HG02610 (cell line): ENCODE measurements at regions not wholly inside any gene's neighbourhood (a gene's known extent, or its start where the extent isn't known, plus 50 kb on each side); places are given as distances from the start of the nearest gene placed in this dataset.

Source experiments
- ATAC-seq: cut with Tn5 transposase; IDR thresholded peaks from one replicate; pipeline ENCODE4 v1.9.1; 2021; ENCODE audit warnings: mild to moderate bottlenecking, moderate library complexity; ENCODE audit not compliant: unreplicated experiment

GRCh38 chr13:73245246-73245645, 186.4 kb downstream of the KLF5 start:
- no peak for ATAC-seq

- ATAC-seq = no peak
Observed at GRCh38 chr13:73244467-73244866, 185.7 kb downstream of the KLF5 start.

GRCh38 chr13:73242515-73243015, 183.8 kb downstream of the KLF5 start:
- ATAC-seq = no peak

GRCh38 chr13:73240193-73240592, 181.4 kb downstream of the KLF5 start:
- ATAC-seq = no peak

- no peak for ATAC-seq
Observed at GRCh38 chr13:73235385-73235784, 176.6 kb downstream of the KLF5 start.

- ATAC-seq = no peak
Observed at GRCh38 chr13:73231471-73231870, 172.7 kb downstream of the KLF5 start.

GRCh38 chr13:73230716-73231115, 171.9 kb downstream of the KLF5 start:
- no peak for ATAC-seq

GRCh38 chr13:73228546-73228945, 169.7 kb downstream of the KLF5 start:
- no peak for ATAC-seq

- no peak for ATAC-seq
Observed at GRCh38 chr13:73225990-73226389, 167.2 kb downstream of the KLF5 start.

- ATAC-seq = no peak
Observed at GRCh38 chr13:73224703-73225102, 165.9 kb downstream of the KLF5 start.

- peak; percentile 87 for ATAC-seq
Observed at GRCh38 chr13:73223372-73223781, 164.6 kb downstream of the KLF5 start.

- no peak for ATAC-seq
Observed at GRCh38 chr13:73222627-73223305, 164.0 kb downstream of the KLF5 start.

GRCh38 chr13:73220966-73221720, 162.3 kb downstream of the KLF5 start:
- ATAC-seq = no peak

GRCh38 chr13:73218181-73218580, 159.4 kb downstream of the KLF5 start:
- no peak for ATAC-seq

GRCh38 chr13:73216381-73216831, 157.6 kb downstream of the KLF5 start:
- no peak for ATAC-seq

- ATAC-seq = no peak
Observed at GRCh38 chr13:73215823-73216222, 157.0 kb downstream of the KLF5 start.

- ATAC-seq = no peak
Observed at GRCh38 chr13:73212482-73212881, 153.7 kb downstream of the KLF5 start.

GRCh38 chr13:73210218-73210883, 151.5 kb downstream of the KLF5 start:
- ATAC-seq = no peak

- ATAC-seq = no peak
Observed at GRCh38 chr13:73204952-73205351, 146.1 kb downstream of the KLF5 start.

GRCh38 chr13:73201626-73202025, 142.8 kb downstream of the KLF5 start:
- no peak for ATAC-seq

GRCh38 chr13:73198991-73199411, 140.2 kb downstream of the KLF5 start:
- no peak for ATAC-seq

- no peak for ATAC-seq
Observed at GRCh38 chr13:73195091-73195490, 136.3 kb downstream of the KLF5 start.
